Mucosa of descending colon (tissue), 3 donors: ENCODE measurements at regions not wholly inside any gene's neighbourhood (a gene's known extent, or its start where the extent isn't known, plus 50 kb on each side); places are given as distances from the start of the nearest gene placed in this dataset.

ENCODE experiments used
- ATAC-seq: fragments of 200-7000 bp; cut with Tn5 transposase; one replicate; pipeline ENCODE4 v1.9.1; 2020; ENCODE audit warnings: mild to moderate bottlenecking, moderate library complexity
- DNase-seq, 3 donors: peaks; one replicate each; pipeline ENCODE4 v3.0.0-alpha.2; 2020
- H3K36me3 ChIP-seq: fragments of 200-600 bp; one replicate; pipeline ENCODE4 v1.8.0; 2021; ENCODE audit warnings: low read depth, mild to moderate bottlenecking
- H3K4me1 ChIP-seq: fragments of 200-600 bp; one replicate; pipeline ENCODE4 v1.8.0; 2021; ENCODE audit warnings: low read depth, mild to moderate bottlenecking
- H3K4me3 ChIP-seq: fragments of 200-600 bp; one replicate; pipeline ENCODE4 v1.8.0; 2021; ENCODE audit warnings: mild to moderate bottlenecking
- H3K9me3 ChIP-seq: fragments of 200-600 bp; one replicate; pipeline ENCODE4 v1.8.0; 2021; ENCODE audit warnings: mild to moderate bottlenecking
- CTCF ChIP-seq: fragments of 200-600 bp; IDR thresholded peaks from one replicate; pipeline ENCODE4 v1.8.0; 2022; ENCODE audit warnings: antibody characterized with exemption, mild to moderate bottlenecking
- intact Hi-C, 2 donors: fragments of 100-400 bp; cut with DNase I in 1 of 2; cut with micrococcal nuclease in 1 of 2; formaldehyde crosslinking; loops; one replicate each; pipeline versions ENCODE4 v1.11.0 to v1.11.1; 2022; cut with DNase I, micrococcal nuclease
- donor health status: DM: no; HTN: no; CAD: no; lungs with moderate emphysema.
- donor health status: DM: no; HTN: no; CAD: no.
- donor health status: DM: no; HTN: yes; CAD: no.

DNA sequence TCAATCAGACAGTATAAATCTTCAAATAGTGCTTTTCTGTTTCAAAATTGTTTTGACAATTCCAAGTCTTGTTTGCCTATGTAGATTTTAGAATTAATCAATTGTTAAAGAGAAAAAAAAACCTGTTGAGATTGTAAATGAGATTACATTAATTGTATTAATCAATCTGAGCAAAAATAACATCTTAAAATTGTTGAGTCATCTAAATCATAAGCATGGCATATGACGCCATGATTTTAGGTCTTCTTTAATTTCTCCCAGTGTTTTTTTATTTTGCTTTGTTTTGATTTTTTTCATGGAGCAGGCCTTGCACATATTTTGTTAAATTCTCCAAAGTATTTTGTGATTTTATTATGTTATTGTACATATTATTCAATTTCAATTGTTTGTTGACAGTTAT lies 988.0 kb upstream of the SEMA6A start:
- intact Hi-C loops, result no loop called here
- Histone ChIP-seq H3K4me3 (no peak overlapping the region), H3K4me1 (no peaks in the 10 kb centered on the region), H3K9me3 (no peaks in the 10 kb centered on the region), H3K36me3 (no peaks in the 10 kb centered on the region)
- no peak for TF ChIP-seq CTCF
- DNase-seq (no peak), ATAC-seq (no peak)

DNA sequence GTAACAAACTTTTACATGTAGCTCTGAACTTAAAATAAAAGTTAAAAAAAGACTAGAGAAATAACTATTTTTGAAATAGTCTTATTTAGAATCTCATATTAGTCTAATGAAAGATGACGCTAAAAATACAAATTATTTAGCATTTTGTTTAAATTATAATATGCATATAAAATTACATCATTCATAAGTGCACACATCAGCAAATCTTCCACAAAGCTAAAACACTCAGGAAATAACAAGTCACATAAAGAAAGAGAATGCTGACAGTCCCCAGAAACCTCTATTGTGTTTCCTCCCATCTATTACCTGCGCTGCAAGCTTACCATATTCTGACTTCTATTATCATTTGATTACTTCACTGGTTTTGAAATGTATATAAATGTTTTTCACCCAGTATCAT lies 986.9 kb upstream of the SEMA6A start:
- ATAC-seq, result no peak
- Histone ChIP-seq H3K4me3 (no peak overlapping the region), H3K9me3 (no peaks in the 10 kb centered on the region), H3K36me3 (no peaks in the 10 kb centered on the region), H3K4me1 (no peaks in the 10 kb centered on the region)
- DNase-seq, result no peak
- intact Hi-C loops, result no loop called here
- no peak for TF ChIP-seq CTCF

DNA sequence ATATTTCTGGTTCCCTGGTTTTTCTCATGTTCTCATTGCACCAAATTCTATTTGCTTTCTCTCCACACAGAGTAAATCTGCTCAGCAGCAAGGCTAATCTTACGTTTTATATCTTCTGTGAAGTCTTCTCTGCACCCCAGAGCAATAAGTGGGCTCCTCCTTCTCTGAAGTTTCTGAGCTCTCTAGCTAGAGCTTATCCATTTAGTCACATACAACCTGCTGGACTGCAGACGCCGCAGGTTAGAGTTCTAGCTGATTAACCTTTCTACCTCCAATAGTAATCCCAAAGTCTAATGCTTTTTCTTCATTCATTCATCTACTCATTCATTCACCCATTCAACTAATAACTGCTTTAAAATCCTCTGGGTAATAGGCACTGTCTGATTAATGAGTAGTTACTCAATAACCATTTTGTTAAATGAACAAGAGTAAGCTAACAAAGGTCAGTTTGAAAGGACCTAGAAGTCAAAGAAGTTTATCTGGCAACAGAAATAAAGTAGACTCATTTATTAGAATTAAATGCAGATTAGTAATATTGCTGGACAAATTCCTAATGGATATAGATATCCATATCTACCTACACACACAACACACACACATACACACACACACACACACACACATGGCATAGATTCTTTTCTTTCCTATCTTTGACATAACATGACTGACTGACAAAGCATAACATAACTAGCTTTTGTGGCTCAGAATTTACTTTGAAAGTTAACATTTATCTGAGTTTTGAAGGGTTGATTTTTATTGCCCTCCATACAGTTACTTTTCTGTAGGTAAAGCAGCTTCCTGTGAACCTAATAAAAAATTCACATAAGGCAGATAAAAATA lies 984.6 kb upstream of the SEMA6A start:
- H3K9me3 ChIP-seq, result no peaks in the 10 kb centered on the region
- no peak for ATAC-seq
- DNase-seq, result no peak

DNA sequence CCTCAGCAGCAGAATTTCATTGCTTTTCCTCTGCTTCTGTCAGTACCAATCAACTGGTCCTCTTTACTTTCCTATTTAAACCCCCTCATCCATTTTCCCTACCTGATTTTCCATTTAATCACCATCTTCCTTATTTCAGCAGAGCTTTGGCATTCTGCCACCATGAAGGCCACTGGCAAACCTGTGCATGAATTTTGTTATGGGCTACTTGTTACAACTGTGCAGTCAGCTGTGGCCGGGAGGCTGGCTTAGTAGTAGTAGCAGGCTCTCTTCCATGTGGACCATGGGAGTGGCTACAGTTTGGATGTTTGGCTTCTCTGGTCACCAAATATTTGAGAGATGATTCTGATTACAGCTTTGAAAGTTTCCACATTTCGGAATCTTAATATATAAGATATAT lies 976.6 kb upstream of the SEMA6A start:
- H3K4me3 ChIP-seq, result no peak overlapping the region
- intact Hi-C loops, result no loop called here
- no peaks in the 10 kb centered on the region for H3K4me1 ChIP-seq
- H3K36me3 ChIP-seq, result no peaks in the 10 kb centered on the region
- no peak for TF ChIP-seq CTCF
- H3K9me3 ChIP-seq, result no peaks in the 10 kb centered on the region
- no peak for ATAC-seq
- DNase-seq, result no peak

More for the DNA sequence above, 984.6 kb upstream of the SEMA6A start:
- intact Hi-C loops, result no loop called here
- no peak overlapping the region for H3K4me3 ChIP-seq
- H3K36me3 ChIP-seq, result no peaks in the 10 kb centered on the region
- TF ChIP-seq CTCF, result no peak
- no peaks in the 10 kb centered on the region for H3K4me1 ChIP-seq

DNA sequence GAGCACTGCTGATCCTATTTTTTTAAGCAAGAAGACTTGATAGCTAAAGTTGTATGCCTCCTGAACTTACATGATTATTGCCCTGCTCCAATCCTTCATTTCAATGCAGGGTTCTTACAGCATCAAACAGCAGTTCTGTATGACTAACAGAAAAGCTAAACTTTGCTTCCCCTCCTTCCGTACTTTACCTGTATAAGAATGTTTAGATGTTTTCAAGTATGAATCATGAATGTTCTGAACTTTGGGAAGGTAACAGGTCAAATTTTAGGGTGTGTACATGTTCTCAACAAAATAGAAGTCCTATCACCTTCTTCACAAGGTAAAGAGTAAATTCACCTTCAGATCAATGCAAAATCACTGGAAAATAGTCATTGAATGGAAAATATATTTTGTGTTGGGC lies 972.6 kb upstream of the SEMA6A start:
- intact Hi-C loops, result no loop called here
- no peaks in the 10 kb centered on the region for H3K9me3 ChIP-seq
- no peak for TF ChIP-seq CTCF
- H3K4me1 ChIP-seq, result no peaks in the 10 kb centered on the region
- no peaks in the 10 kb centered on the region for H3K36me3 ChIP-seq
- no peak for ATAC-seq
- H3K4me3 ChIP-seq, result no peak overlapping the region
- no peak for DNase-seq
